ENCODE measurements at regions not wholly inside any gene's neighbourhood (a gene's known extent, or its start where the extent isn't known, plus 50 kb on each side); places are given as distances from the start of the nearest gene placed in this dataset.
"Not testable (repeated sequence)": the region's sequence is repeated elsewhere in the genome, so short reads cannot be mapped to it uniquely, and the experiment has no call there.

DNA sequence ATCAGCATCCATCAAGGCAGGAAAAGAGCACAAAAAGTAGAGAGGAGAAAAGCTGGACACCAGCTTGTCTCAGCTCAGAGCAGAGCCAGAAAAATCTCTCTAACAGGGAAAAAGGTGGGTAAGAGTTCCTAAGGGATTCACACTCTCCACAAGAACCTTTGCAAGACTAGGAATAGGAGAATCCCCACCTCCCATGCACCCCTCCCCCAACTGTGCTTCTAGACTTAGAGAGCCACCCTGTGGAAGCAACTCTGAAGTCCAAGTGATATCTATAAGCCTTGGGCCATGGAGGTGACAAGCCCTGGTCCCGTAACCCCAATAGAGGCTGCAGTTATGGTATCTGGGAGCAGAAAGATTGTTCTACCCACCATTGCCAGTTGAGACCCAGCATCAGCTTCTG is 267.6 kb upstream of the MTMR8 start:
- Mint-ChIP-seq H3K4me3 (ENCODE audit: unreplicated experiment) (no peak overlapping the region), H3K27ac (ENCODE audit: unreplicated experiment) (no peak overlapping the region), H3K27me3 (ENCODE audit: unreplicated experiment) (no peaks in the 10 kb centered on the region), H3K4me1 (ENCODE audit: low read depth, unreplicated experiment) (no peaks in the 10 kb centered on the region), H3K36me3 (ENCODE audit: unreplicated experiment) (no peaks in the 10 kb centered on the region), H3K9me3 (ENCODE audit: unreplicated experiment) (no peaks in the 10 kb centered on the region)
- TF ChIP-seq, protein P1, sequence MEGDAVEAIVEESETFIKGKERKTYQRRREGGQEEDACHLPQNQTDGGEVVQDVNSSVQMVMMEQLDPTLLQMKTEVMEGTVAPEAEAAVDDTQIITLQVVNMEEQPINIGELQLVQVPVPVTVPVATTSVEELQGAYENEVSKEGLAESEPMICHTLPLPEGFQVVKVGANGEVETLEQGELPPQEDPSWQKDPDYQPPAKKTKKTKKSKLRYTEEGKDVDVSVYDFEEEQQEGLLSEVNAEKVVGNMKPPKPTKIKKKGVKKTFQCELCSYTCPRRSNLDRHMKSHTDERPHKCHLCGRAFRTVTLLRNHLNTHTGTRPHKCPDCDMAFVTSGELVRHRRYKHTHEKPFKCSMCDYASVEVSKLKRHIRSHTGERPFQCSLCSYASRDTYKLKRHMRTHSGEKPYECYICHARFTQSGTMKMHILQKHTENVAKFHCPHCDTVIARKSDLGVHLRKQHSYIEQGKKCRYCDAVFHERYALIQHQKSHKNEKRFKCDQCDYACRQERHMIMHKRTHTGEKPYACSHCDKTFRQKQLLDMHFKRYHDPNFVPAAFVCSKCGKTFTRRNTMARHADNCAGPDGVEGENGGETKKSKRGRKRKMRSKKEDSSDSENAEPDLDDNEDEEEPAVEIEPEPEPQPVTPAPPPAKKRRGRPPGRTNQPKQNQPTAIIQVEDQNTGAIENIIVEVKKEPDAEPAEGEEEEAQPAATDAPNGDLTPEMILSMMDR (IDR thresholded peaks at IDR 0.05; ENCODE audit: partially characterized antibody, unreplicated experiment): no peak
- DNase-seq: no peak

DNA sequence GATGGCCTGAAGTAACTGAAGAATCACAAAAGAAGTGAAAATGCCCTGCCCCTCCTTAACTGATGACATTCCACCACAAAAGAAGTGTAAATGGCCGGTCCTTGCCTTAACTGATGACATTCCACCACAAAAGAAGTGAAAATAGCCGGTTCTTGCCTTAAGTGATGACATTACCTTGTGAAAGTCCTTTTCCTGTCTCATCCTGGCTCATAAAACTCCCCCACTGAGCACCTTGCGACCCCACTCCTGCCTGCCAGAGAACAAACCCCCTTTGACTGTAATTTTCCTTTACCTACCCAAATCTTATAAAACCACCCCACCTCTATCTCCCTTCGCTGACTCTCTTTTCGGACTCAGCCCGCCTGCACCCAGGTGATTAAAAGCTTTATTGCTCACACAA is 262.0 kb upstream of the MTMR8 start:
- H3K4me1 Mint-ChIP-seq (ENCODE audit: low read depth, unreplicated experiment); H3K36me3 Mint-ChIP-seq (ENCODE audit: unreplicated experiment); H3K27me3 Mint-ChIP-seq (ENCODE audit: unreplicated experiment); DNase-seq; H3K4me3 Mint-ChIP-seq (ENCODE audit: unreplicated experiment); H3K9me3 Mint-ChIP-seq (ENCODE audit: unreplicated experiment); H3K27ac Mint-ChIP-seq (ENCODE audit: unreplicated experiment): not testable (repeated sequence)

DNA sequence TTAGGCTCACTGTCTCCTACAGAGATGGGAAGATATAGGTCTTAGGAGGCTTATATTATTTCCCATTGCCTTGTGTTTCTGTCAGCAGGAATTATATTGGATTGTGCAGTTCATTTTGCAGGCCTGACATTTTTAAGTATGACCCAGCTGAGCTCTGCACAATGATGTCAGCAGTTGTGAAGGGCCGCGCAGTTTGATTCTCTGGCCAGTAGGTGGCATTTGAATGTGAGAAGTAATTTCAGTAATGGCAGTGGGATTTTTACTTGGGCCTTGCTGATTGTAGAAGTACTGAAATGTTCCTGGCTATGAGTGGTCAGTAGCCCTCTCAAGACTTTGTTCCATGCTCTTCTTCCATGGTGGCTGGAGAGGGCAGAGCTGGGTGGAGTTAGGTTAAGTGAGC is 247.2 kb upstream of the MTMR8 start:
- no peak overlapping the region for H3K27ac Mint-ChIP-seq (ENCODE audit: unreplicated experiment)
- H3K9me3 Mint-ChIP-seq (ENCODE audit: unreplicated experiment): peaks cover 2% of the 10 kb centered on the region
- TF ChIP-seq, protein P1 (IDR thresholded peaks at IDR 0.05; ENCODE audit: partially characterized antibody, unreplicated experiment): no peak
- peak; percentile 17 for DNase-seq
- H3K36me3 Mint-ChIP-seq (ENCODE audit: unreplicated experiment): no peaks in the 10 kb centered on the region
- no peaks in the 10 kb centered on the region for H3K27me3 Mint-ChIP-seq (ENCODE audit: unreplicated experiment)
- no peaks in the 10 kb centered on the region for H3K4me1 Mint-ChIP-seq (ENCODE audit: low read depth, unreplicated experiment)
- H3K4me3 Mint-ChIP-seq (ENCODE audit: unreplicated experiment): no peak overlapping the region

Measured in glutamatergic neuron (in vitro differentiated cells).